ENCODE measurements at regions not wholly inside any gene's neighbourhood (a gene's known extent, or its start where the extent isn't known, plus 50 kb on each side); places are given as distances from the start of the nearest gene placed in this dataset.

DNA sequence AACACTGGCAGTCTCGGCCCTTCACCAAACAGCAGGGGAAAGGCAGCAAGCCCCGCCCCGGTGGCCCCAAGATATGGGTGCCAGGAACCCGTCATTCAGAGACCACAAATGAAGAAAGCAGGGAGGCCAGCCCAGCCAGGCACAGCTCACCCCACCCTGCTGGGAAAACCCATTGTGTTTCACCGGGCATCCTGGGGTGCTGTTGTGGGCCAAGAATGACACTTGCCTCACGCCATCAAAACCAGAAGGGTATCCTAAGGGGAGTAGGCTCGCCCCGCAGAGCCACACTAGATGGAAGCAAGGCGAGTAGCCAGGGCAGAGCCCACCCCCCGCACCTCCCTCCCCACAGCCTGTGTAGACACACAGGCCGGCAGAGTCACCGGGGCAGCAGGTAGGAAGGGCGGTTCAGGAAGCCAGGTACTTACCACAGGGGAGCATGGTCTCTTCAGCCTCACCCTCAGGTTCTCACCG lies 72.5 kb upstream of the KCNMA1 start:
- DNase-seq: peak in 1 of 2 donors; percentile 3

DNA sequence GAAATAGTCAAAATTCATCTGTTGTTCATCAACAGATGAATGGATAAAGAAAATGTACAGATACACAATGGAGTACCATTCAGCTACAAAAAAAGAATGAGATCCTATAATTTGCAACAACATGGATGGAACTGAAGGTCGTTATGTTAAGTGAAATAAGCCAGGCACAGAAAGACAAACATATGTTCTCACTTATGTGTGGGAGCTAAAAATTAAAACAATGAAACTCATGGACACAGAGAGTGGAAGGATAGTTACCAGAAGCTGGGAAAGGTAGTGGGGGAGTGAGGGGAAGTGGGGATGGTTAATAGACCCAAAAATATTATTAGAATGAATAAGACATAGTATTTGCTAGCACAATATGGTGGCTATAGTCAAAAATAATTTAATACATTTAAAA lies 70.0 kb upstream of the KCNMA1 start:
- no peak for DNase-seq

DNA sequence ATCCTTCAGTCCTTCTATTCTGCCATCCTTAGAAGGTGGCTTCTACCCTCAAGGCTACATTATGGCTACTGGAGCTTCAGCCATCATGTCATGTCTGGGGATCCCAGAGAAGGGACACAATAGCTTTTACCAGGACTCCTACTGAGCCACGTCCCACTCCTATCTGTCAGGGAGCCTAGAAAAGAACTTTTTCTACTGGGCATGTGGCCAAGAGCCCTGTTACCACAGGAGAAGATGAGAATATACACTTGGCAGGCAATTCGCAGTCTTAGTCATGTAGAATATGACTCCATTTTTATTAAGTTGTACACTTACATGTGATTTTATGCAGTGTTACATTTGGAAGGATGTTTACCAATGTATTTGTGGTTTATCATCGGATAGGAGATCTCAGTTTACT lies 64.6 kb upstream of the KCNMA1 start:
- DNase-seq: no peak

GRCh38 chr10:77700086-77700485 lies 62.5 kb upstream of the KCNMA1 start:
- no peak for DNase-seq

DNA sequence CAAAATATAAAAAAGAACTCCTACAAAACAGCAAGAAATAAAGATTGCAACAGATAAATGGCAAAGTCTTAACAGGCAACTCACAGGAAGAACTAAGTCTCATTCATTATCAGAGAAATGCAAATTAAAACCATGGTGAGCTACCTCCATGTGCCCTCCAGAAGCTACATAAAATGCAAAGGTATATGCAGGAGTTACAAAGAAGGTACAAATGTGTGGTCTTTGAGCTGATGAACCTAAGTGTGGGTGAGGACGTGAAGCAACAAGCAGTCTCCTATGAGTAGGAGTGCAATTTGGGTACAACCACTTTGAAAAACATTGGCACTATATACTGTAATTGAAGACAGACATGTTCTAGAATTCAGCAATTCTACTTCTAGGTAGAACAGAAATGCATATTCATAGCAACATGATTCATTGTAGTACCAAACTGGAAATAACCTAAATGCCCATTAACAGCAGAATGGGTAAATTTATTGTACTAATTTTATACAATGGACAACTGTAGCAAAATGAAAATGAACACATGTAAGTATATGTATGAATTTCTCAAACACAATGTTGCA lies 61.6 kb upstream of the KCNMA1 start:
- DNase-seq: no peak

DNA sequence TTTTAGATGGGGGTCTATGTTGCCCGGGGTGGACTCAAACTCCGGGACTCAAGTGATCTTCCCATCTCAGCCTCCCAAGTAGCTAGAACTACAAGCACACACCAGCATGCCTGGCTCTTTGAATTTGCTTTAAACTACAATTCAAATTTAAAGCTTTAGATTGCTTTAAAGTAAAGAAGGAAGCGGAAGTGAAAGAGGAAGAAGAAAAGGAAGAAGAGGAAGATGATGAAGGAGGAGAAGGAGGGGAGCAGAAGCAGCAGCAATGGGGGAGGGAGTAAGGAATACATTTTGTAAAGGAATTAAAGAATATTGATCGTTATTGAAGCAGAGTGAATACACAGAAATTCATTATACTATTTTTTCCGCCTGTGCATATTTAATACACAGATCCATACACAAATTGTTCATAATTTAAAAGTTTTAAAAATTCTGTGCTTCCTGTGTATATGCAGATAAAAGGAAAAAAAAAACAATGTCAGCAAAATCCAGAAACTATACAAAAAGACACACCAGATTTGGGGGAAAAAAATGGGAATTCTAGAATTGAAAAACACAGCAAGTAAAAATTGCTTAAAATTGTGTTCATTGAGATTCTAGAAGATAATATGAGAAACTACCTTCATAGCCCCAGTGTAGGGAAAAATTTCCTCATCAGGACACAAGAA lies 60.8 kb upstream of the KCNMA1 start:
- DNase-seq: no peak

- no peak for DNase-seq
These were observed 59.0 kb upstream of the KCNMA1 start for GRCh38 chr10:77696584-77696983.

- DNase-seq: no peak
These were observed 57.6 kb upstream of the KCNMA1 start for GRCh38 chr10:77695186-77695585.

- no peak for DNase-seq
These were observed 55.2 kb upstream of the KCNMA1 start for GRCh38 chr10:77692782-77693181.

DNA sequence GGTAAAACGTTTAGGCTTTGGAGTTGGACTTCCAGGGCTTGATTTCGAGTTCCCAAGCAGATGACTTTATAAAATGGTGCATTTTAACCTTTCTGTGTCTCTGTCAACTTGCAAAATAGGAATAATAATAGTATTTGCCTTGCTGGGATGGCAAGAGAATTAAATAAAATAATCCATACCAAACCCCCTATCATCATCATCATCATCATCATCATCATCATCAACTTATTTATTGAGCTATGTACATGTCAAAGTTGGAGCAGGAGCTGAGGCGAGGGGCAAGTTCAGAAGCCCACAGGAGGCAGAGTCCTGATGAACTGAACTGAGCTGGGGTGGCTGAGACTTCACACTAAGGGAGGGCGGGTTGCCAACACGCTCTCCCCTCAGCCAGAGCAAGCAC lies 51.7 kb upstream of the KCNMA1 start:
- DNase-seq: no peak

GRCh38 chr10:77687621-77688020 lies 50.0 kb upstream of the KCNMA1 start:
- DNase-seq: no peak

Measured in CD4-positive, alpha-beta T cell treated with Interleukin-4 for 1 hour (primary cell).